HepG2 (cell line): ENCODE measurements at regions not wholly inside any gene's neighbourhood (a gene's known extent, or its start where the extent isn't known, plus 50 kb on each side); places are given as distances from the start of the nearest gene placed in this dataset.

Experiments
- ATAC-seq: fragments of 200-7000 bp; cut with Tn5 transposase; 3 replicates; pipeline ENCODE4 v1.9.1; 2020; ENCODE audit warnings: mild to moderate bottlenecking, moderate library complexity
- BruUV-seq: library from RNA; stranded (reverse); fragments of 400-500 nt; replicated peaks from 2 replicates; lab custom pipeline; 2021; lab: Mats Ljungman, UMichigan
- CTCF ChIA-PET: fragments of 300-600 bp; formaldehyde crosslinking; extraction: SDS; loops from one replicate; lab custom pipeline; 2021; ENCODE audit warnings: low total read pairs, inconsistent platforms, low intra/inter-chr PET ratio; lab: Yijun Ruan, JAX
- POLR2A ChIA-PET: fragments of 350-600 bp; sonication (Branson Sonifier 250); formaldehyde crosslinking; loops from one replicate; lab custom pipeline; 2020; ENCODE audit warnings: antibody characterized with exemption, inconsistent platforms; lab: Yijun Ruan, JAX
- DNase-seq: peaks from one replicate; pipeline ENCODE4 v3.0.0-alpha.2; 2015; ENCODE audit warnings: low spot score
- FAIRE-seq: peaks from 3 replicates; lab custom pipeline; 2011; peaks lifted over from hg19 to GRCh38; lab: Jason Lieb, UNC
- H2AFZ ChIP-seq: one replicate; pipeline ENCODE4 v1.6.1; 2011; ENCODE audit warnings: low read length, inconsistent platforms
- H3K27ac ChIP-seq: fragments of 300-600 bp; 3 replicates; pipeline ENCODE4 v1.8.0; 2011; ENCODE audit warnings: mixed run types, mild to moderate bottlenecking, mixed read lengths, low read length, inconsistent platforms; ENCODE audit not compliant: insufficient read depth; ENCODE audit errors: extremely low read length
- H3K27me3 ChIP-seq, 2 experiments: fragments of 200-600 bp in 1 of 2; 2 replicates in 1 of 2; 3 replicates in 1 of 2; pipeline versions ENCODE4 v1.6.0 to v1.8.0; 2011; ENCODE audit warnings: low read length in 2 of 2, mild to moderate bottlenecking in 2 of 2, moderate library complexity in 2 of 2, inconsistent platforms in 1 of 2; ENCODE audit not compliant: insufficient read depth in 2 of 2, control insufficient read depth in 1 of 2
- H3K36me3 ChIP-seq, 2 experiments: fragments of 200-600 bp in 1 of 2; replicated peaks in 1 of 2; 2 replicates in 1 of 2; 3 replicates in 1 of 2; pipeline versions ENCODE4 v1.5.1 to v1.8.0; 2011; ENCODE audit warnings: low read length in 2 of 2, inconsistent platforms in 1 of 2; ENCODE audit not compliant: insufficient read depth in 2 of 2, control insufficient read depth in 1 of 2
- H3K4me1 ChIP-seq: 2 replicates; pipeline ENCODE4 v1.5.1; 2012; ENCODE audit warnings: low read length, inconsistent platforms; ENCODE audit not compliant: insufficient read depth
- H3K4me2 ChIP-seq: 2 replicates; pipeline ENCODE4 v1.6.0; 2011; ENCODE audit warnings: low read depth, low read length, inconsistent platforms
- H3K4me3 ChIP-seq, 3 experiments: fragments of 200-600 bp in 1 of 3; sonication (generic), shearing (Covaris generic) in 1 of 3; replicated peaks in 1 of 3; 2 replicates each; pipeline ENCODE4 v1.5.1; 2011 to 2016; ENCODE audit warnings: low read length in 3 of 3, inconsistent platforms in 2 of 3, low read depth in 2 of 3, mild to moderate bottlenecking in 2 of 3, control low read depth in 1 of 3, mixed read lengths in 1 of 3; ENCODE audit not compliant: insufficient read depth in 1 of 3
- H3K79me2 ChIP-seq: one replicate; pipeline ENCODE4 v1.6.1; 2011; ENCODE audit warnings: low read length, inconsistent platforms; ENCODE audit not compliant: insufficient read depth
- H3K9ac ChIP-seq: 2 replicates; pipeline ENCODE4 v1.6.0; 2011; ENCODE audit warnings: mild to moderate bottlenecking, low read depth, low read length, inconsistent platforms; ENCODE audit not compliant: insufficient read depth
- H3K9me3 ChIP-seq: 2 replicates; pipeline ENCODE4 v1.5.1; 2012; ENCODE audit warnings: mild to moderate bottlenecking, low read length
- H4K20me1 ChIP-seq: 2 replicates; pipeline ENCODE4 v1.6.0; 2011; ENCODE audit warnings: inconsistent platforms, mild to moderate bottlenecking, low read length, moderate library complexity; ENCODE audit not compliant: insufficient read depth
- FOSL1 ChIP-seq: sonication (generic); formaldehyde crosslinking; IDR thresholded peaks from 2 replicates; pipeline ENCODE4 v1.9.0; 2021; ENCODE audit warnings: missing genetic modification reagents, borderline replicate concordance
- KDM1A ChIP-seq: IDR thresholded peaks from 2 replicates; pipeline ENCODE4 v1.6.1; 2016; ENCODE audit warnings: missing compliant biosample characterization
- SP5 ChIP-seq: IDR thresholded peaks from 2 replicates; pipeline ENCODE4 v1.6.1; 2016; ENCODE audit warnings: low read depth, borderline replicate concordance
- ZBTB20 ChIP-seq: sonication (generic); formaldehyde crosslinking; IDR thresholded peaks from 2 replicates; pipeline ENCODE4 v1.8.1; 2023; ENCODE audit warnings: missing genetic modification reagents, low read depth, mild to moderate bottlenecking, borderline replicate concordance
- ZNF224 ChIP-seq: sonication (generic); formaldehyde crosslinking; IDR thresholded peaks from 2 replicates; pipeline ENCODE4 v1.5.0; 2020; ENCODE audit warnings: mild to moderate bottlenecking, missing genetic modification reagents
- ZNF350 ChIP-seq: sonication (generic); formaldehyde crosslinking; IDR thresholded peaks from 2 replicates; pipeline ENCODE4 v1.4.0; 2020; ENCODE audit warnings: mild to moderate bottlenecking, low read depth, missing genetic modification reagents, borderline replicate concordance
- ZNF670 ChIP-seq: sonication (generic); formaldehyde crosslinking; IDR thresholded peaks from 2 replicates; pipeline ENCODE4 v1.8.0; 2022; ENCODE audit warnings: mild to moderate bottlenecking, missing genetic modification reagents, borderline replicate concordance
- ZNF672 ChIP-seq: sonication (generic); formaldehyde crosslinking; IDR thresholded peaks from 2 replicates; pipeline ENCODE4 v1.8.1; 2022; ENCODE audit warnings: missing genetic modification reagents
- ZNF777 ChIP-seq: sonication (generic); formaldehyde crosslinking; IDR thresholded peaks from 2 replicates; pipeline ENCODE4 v1.4.0; 2020; ENCODE audit warnings: missing genetic modification reagents
- WGBS: methylation state at CpG from one replicate; pipeline ENCODE4 v1.1.6; 2017; ENCODE audit warnings: low lambda C conversion rate; 5-methylcytosine and 5-hydroxymethylcytosine counted together
- in situ Hi-C: cut with HindIII; loops from 2 replicates; pipeline ENCODE4 v1.10.0; 2017; ENCODE audit warnings: low pct_unique_long_range_greater_than_20kb; ENCODE audit not compliant: extremely low pct_ligation_motif_present
- intact Hi-C: fragments of 100-400 bp; cut with micrococcal nuclease; formaldehyde crosslinking; loops from one replicate; pipeline ENCODE4 v1.10.0; 2022; ENCODE audit not compliant: unreplicated experiment
- TF ChIP-seq, protein P1 (sequence below): sonication (generic); formaldehyde crosslinking; IDR thresholded peaks from 2 replicates; pipeline ENCODE4 v1.8.1; 2023; ENCODE audit warnings: missing genetic modification reagents, inconsistent platforms, borderline replicate concordance
- TF ChIP-seq, protein P2 (sequence below): sonication (generic); formaldehyde crosslinking; IDR thresholded peaks from 2 replicates; pipeline ENCODE4 v1.4.0; 2020; ENCODE audit warnings: mild to moderate bottlenecking, missing genetic modification reagents
- TF ChIP-seq, protein P3 (sequence below): sonication (generic); formaldehyde crosslinking; IDR thresholded peaks from 2 replicates; pipeline ENCODE4 v1.4.0; 2020; ENCODE audit warnings: missing genetic modification reagents, borderline replicate concordance

DNA sequence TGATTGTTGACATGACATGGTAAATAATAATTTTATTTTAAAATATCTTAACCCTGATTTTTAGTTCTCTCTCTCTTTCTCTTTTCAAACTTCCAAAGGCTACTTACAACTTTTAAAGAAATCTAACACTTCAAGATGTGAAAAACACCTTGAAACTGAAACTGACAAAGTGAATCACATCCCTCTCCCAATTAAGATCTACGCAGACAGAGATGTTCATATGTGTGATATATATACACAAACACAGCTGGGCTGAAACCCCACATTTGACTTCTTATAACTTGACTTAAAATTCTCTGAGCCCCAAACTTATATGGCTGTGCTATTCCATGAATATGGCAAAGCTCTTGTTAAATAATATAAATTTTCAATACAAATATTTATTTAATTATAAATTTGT, 261.2 kb upstream of the PTPRD start:
- no peak overlapping the region for H3K27ac ChIP-seq
- H3K36me3 ChIP-seq = no peaks in the 10 kb centered on the region
- H3K79me2 ChIP-seq = no peaks in the 10 kb centered on the region
- FAIRE-seq (no peak), ATAC-seq (no peak), DNase-seq (no peak)
- no peak overlapping the region for H2AFZ ChIP-seq
- POLR2A ChIA-PET = no interaction called here
- no peak overlapping the region for H3K4me3 ChIP-seq
- no peak overlapping the region for H3K9ac ChIP-seq
- 11% methylated on average over 1 of the region's 1 CpG for WGBS
- no peak for TF ChIP-seq ZNF350 (CRISPR knock-in tag)
- no peak for TF ChIP-seq ZBTB20 (CRISPR knock-in tag)
- TF ChIP-seq KDM1A (CRISPR knock-in tag) = no peak
- TF ChIP-seq, protein P1, sequence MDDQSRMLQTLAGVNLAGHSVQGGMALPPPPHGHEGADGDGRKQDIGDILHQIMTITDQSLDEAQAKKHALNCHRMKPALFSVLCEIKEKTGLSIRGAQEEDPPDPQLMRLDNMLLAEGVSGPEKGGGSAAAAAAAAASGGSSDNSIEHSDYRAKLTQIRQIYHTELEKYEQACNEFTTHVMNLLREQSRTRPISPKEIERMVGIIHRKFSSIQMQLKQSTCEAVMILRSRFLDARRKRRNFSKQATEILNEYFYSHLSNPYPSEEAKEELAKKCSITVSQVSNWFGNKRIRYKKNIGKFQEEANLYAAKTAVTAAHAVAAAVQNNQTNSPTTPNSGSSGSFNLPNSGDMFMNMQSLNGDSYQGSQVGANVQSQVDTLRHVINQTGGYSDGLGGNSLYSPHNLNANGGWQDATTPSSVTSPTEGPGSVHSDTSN (CRISPR knock-in tag) = no peak
- TF ChIP-seq, protein P2, sequence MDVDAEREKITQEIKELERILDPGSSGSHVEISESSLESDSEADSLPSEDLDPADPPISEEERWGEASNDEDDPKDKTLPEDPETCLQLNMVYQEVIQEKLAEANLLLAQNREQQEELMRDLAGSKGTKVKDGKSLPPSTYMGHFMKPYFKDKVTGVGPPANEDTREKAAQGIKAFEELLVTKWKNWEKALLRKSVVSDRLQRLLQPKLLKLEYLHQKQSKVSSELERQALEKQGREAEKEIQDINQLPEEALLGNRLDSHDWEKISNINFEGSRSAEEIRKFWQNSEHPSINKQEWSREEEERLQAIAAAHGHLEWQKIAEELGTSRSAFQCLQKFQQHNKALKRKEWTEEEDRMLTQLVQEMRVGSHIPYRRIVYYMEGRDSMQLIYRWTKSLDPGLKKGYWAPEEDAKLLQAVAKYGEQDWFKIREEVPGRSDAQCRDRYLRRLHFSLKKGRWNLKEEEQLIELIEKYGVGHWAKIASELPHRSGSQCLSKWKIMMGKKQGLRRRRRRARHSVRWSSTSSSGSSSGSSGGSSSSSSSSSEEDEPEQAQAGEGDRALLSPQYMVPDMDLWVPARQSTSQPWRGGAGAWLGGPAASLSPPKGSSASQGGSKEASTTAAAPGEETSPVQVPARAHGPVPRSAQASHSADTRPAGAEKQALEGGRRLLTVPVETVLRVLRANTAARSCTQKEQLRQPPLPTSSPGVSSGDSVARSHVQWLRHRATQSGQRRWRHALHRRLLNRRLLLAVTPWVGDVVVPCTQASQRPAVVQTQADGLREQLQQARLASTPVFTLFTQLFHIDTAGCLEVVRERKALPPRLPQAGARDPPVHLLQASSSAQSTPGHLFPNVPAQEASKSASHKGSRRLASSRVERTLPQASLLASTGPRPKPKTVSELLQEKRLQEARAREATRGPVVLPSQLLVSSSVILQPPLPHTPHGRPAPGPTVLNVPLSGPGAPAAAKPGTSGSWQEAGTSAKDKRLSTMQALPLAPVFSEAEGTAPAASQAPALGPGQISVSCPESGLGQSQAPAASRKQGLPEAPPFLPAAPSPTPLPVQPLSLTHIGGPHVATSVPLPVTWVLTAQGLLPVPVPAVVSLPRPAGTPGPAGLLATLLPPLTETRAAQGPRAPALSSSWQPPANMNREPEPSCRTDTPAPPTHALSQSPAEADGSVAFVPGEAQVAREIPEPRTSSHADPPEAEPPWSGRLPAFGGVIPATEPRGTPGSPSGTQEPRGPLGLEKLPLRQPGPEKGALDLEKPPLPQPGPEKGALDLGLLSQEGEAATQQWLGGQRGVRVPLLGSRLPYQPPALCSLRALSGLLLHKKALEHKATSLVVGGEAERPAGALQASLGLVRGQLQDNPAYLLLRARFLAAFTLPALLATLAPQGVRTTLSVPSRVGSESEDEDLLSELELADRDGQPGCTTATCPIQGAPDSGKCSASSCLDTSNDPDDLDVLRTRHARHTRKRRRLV = no peak
- TF ChIP-seq FOSL1 (CRISPR knock-in tag) = no peak
- TF ChIP-seq ZNF672 (CRISPR knock-in tag) = no peak
- no peak for TF ChIP-seq ZNF777
- TF ChIP-seq SP5 (CRISPR knock-in tag) = no peak
- TF ChIP-seq, protein P3, sequence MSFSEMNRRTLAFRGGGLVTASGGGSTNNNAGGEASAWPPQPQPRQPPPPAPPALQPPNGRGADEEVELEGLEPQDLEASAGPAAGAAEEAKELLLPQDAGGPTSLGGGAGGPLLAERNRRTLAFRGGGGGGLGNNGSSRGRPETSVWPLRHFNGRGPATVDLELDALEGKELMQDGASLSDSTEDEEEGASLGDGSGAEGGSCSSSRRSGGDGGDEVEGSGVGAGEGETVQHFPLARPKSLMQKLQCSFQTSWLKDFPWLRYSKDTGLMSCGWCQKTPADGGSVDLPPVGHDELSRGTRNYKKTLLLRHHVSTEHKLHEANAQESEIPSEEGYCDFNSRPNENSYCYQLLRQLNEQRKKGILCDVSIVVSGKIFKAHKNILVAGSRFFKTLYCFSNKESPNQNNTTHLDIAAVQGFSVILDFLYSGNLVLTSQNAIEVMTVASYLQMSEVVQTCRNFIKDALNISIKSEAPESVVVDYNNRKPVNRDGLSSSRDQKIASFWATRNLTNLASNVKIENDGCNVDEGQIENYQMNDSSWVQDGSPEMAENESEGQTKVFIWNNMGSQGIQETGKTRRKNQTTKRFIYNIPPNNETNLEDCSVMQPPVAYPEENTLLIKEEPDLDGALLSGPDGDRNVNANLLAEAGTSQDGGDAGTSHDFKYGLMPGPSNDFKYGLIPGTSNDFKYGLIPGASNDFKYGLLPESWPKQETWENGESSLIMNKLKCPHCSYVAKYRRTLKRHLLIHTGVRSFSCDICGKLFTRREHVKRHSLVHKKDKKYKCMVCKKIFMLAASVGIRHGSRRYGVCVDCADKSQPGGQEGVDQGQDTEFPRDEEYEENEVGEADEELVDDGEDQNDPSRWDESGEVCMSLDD = no peak
- no peak for TF ChIP-seq ZNF670 (CRISPR knock-in tag)
- no peak for TF ChIP-seq ZNF224
- H4K20me1 ChIP-seq = no peaks in the 10 kb centered on the region
- intact Hi-C loops (no loop called here), in situ Hi-C loops (no loop called here)
- H3K9me3 ChIP-seq = peaks cover 84% of the 10 kb centered on the region
- no peak overlapping the region for H3K4me2 ChIP-seq
- H3K27me3 ChIP-seq = no peaks in the 10 kb centered on the region
- no peaks in the 10 kb centered on the region for H3K4me1 ChIP-seq
- CTCF ChIA-PET = no interaction called here
- BruUV-seq = no TSS peak
